Loucy (cell line): ENCODE measurements at regions not wholly inside any gene's neighbourhood (a gene's known extent, or its start where the extent isn't known, plus 50 kb on each side); places are given as distances from the start of the nearest gene placed in this dataset.

ENCODE experiments used
- EZH2phosphoT487 ChIP-seq: fragments of 200-600 bp; IDR thresholded peaks from 2 replicates; pipeline ENCODE4 v1.6.1; 2018; ENCODE audit warnings: antibody characterized with exemption, mild to moderate bottlenecking, moderate library complexity, borderline replicate concordance
- TF ChIP-seq, protein P1 (sequence below): fragments of 200-600 bp; sonication (generic); conservative IDR thresholded peaks from 2 replicates; pipeline ENCODE4 v1.5.1; 2014; ENCODE audit warnings: mild to moderate bottlenecking, antibody characterized with exemption, low read length

DNA sequence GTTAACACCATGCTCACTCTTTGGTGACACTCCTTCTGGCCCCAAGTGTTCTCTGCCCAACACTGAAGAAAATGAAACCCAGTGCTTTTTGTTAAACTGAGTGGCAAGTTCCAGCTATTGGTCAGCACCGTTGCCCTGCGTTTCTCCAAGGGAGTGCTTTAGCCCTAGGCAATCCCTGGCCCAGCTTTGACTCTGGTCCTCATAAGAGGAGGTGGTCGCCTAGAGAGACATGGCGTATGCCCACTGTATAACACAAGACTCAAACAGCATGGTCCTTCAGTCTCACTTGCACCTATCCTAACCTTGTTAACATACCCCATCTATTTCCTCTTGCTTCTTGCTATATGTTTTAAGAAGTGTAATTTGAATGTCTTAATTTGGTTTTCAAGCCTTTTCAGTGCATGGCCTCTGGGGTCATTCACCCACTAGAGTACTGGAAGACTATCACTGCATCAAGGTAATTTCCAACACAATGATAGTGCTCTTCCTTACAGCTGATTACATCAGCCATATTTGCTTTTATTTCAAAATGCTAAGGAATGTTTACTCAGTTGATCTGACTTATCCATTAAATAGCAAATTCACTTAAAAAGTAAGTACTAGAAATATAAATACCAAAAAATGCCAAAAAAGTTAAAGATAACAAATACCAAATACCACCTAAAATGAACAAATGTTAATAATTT lies 190.5 kb upstream of the SOX21 start:
- TF ChIP-seq, protein P1, sequence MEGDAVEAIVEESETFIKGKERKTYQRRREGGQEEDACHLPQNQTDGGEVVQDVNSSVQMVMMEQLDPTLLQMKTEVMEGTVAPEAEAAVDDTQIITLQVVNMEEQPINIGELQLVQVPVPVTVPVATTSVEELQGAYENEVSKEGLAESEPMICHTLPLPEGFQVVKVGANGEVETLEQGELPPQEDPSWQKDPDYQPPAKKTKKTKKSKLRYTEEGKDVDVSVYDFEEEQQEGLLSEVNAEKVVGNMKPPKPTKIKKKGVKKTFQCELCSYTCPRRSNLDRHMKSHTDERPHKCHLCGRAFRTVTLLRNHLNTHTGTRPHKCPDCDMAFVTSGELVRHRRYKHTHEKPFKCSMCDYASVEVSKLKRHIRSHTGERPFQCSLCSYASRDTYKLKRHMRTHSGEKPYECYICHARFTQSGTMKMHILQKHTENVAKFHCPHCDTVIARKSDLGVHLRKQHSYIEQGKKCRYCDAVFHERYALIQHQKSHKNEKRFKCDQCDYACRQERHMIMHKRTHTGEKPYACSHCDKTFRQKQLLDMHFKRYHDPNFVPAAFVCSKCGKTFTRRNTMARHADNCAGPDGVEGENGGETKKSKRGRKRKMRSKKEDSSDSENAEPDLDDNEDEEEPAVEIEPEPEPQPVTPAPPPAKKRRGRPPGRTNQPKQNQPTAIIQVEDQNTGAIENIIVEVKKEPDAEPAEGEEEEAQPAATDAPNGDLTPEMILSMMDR = no peak
- TF ChIP-seq EZH2phosphoT487 = no peak
